Right atrium auricular region (tissue), 2 donors: ENCODE measurements at regions not wholly inside any gene's neighbourhood (a gene's known extent, or its start where the extent isn't known, plus 50 kb on each side); places are given as distances from the start of the nearest gene placed in this dataset.

Source experiments
- DNase-seq: peaks from one replicate; pipeline ENCODE4 v3.0.0-alpha.2; 2019; ENCODE audit warnings: low spot score
- H3K27ac ChIP-seq, 2 donors: fragments of 200-600 bp; sonication (generic); 1 replicate in 1 of 2; 2 replicates in 1 of 2; pipeline ENCODE4 v1.5.1; 2016 to 2019
- H3K27me3 ChIP-seq, 2 donors: fragments of 200-600 bp; sonication (generic); one replicate each; pipeline versions ENCODE4 v1.5.1 to v1.6.0; 2017 to 2019
- H3K36me3 ChIP-seq: fragments of 200-600 bp; sonication (generic); one replicate; pipeline ENCODE4 v1.5.1; 2016
- H3K4me1 ChIP-seq, 2 donors: fragments of 200-600 bp; sonication (generic); one replicate each; pipeline versions ENCODE4 v1.5.1 to v1.6.0; 2017 to 2019
- H3K4me3 ChIP-seq, 2 donors: fragments of 200-600 bp; sonication (generic); 1 replicate in 1 of 2; 2 replicates in 1 of 2; pipeline ENCODE4 v1.5.1; 2017 to 2019; ENCODE audit warnings: mild to moderate bottlenecking in 1 of 2, moderate library complexity in 1 of 2
- H3K9me3 ChIP-seq, 2 donors: fragments of 200-600 bp; sonication (generic); one replicate each; pipeline ENCODE4 v1.5.1; 2019
- TF ChIP-seq, protein P1 (sequence below), 2 donors: fragments of 200-600 bp; sonication (generic); IDR thresholded peaks; one replicate each; pipeline ENCODE4 v1.5.1; 2019; ENCODE audit warnings: antibody characterized with exemption in 2 of 2

DNA sequence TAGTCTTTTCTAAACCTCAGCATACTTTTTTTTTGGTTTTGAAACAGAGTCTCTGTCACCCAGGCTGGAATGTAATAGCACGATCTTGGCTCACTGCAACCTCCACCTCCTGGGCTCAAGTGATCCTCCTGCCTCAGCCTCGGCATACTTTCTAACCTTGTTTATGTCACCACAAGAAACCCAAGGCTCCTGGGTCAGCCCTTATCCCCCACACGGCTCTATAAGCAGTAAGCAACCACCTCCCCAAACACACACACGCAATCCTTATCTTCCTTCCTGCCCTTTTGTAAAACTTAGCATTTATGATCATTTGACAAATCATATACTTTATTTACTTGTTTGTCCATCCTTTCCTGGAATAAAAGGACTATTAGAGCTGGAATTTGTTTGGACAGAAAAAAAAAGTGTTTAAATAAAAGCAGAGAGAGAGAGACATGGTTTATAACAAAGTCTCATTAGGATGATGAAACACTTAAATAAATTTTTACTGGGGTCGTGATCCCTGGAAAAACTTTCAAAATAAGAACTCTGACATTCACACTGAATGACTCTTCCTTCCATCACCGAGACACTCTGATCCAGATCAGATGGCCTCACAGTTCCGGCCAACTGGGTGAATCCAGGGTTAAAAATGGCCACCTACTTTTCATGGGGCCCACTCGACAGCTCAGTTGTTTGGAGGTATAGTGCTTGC is 72.7 kb upstream of the PIK3CG start:
- Histone ChIP-seq H3K27ac (no peak overlapping the region), H3K27me3 (no peaks in the 10 kb centered on the region), H3K4me1 (no peaks in the 10 kb centered on the region), H3K36me3 (no peaks in the 10 kb centered on the region), H3K9me3 (no peaks in the 10 kb centered on the region), H3K4me3 (no peak overlapping the region)
- TF ChIP-seq, protein P1, sequence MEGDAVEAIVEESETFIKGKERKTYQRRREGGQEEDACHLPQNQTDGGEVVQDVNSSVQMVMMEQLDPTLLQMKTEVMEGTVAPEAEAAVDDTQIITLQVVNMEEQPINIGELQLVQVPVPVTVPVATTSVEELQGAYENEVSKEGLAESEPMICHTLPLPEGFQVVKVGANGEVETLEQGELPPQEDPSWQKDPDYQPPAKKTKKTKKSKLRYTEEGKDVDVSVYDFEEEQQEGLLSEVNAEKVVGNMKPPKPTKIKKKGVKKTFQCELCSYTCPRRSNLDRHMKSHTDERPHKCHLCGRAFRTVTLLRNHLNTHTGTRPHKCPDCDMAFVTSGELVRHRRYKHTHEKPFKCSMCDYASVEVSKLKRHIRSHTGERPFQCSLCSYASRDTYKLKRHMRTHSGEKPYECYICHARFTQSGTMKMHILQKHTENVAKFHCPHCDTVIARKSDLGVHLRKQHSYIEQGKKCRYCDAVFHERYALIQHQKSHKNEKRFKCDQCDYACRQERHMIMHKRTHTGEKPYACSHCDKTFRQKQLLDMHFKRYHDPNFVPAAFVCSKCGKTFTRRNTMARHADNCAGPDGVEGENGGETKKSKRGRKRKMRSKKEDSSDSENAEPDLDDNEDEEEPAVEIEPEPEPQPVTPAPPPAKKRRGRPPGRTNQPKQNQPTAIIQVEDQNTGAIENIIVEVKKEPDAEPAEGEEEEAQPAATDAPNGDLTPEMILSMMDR (IDR thresholded peaks at IDR 0.05), result no peak
- DNase-seq, result no peak

DNA sequence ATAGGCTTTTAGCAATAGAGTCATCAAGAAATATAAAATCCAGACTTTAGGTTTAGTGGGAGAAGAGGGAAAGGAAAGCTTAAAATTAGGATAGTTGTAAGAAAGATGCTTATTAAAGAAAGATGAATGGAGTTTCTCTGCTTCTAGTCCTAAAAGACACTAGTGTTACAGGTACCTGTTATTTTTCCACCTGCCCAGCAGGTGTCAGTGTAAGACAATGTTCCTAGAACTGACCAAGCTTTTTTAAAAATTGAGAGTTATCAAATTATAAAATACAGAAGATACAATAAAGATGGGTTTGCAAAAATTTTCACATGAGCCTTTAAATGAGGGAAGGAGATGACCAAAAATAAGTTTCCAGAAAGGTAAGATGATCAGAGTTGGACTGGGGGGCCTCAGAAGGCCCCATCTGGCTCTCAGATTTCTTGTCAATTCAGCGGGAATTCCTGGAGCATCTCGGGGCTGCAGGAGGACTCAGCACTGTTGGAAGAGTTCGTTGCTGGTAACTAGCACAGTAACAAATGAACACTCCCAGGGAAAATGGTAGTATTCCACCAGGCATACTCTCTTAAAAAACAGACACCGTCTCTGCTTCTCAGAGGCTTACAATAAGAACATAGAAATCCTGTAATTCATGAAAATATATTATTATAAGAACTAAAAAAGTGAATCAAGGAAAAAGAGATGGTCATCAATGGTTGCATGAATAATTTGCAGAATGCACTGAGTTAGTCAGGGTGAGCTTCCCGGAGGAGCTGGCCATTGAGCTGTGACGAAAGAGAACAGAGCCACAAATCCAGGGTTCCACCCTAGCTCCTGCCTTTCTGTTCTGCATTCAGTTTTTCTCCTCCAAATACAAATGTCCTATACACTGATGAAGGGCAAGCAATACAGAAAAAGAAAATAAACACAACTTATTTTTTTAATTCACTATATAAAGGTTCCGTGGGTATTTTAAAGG is 71.8 kb upstream of the PIK3CG start:
- H3K27ac ChIP-seq, result no peak overlapping the region
- H3K4me3 ChIP-seq, result no peak overlapping the region
- DNase-seq, result no peak
- H3K36me3 ChIP-seq, result no peaks in the 10 kb centered on the region
- H3K9me3 ChIP-seq, result peaks cover 0 to 7% of the 10 kb centered on the region in 2 donors
- H3K27me3 ChIP-seq, result no peaks in the 10 kb centered on the region
- no peaks in the 10 kb centered on the region for H3K4me1 ChIP-seq
- TF ChIP-seq, protein P1 (IDR thresholded peaks at IDR 0.05), result peak; percentile 44 to 61

DNA sequence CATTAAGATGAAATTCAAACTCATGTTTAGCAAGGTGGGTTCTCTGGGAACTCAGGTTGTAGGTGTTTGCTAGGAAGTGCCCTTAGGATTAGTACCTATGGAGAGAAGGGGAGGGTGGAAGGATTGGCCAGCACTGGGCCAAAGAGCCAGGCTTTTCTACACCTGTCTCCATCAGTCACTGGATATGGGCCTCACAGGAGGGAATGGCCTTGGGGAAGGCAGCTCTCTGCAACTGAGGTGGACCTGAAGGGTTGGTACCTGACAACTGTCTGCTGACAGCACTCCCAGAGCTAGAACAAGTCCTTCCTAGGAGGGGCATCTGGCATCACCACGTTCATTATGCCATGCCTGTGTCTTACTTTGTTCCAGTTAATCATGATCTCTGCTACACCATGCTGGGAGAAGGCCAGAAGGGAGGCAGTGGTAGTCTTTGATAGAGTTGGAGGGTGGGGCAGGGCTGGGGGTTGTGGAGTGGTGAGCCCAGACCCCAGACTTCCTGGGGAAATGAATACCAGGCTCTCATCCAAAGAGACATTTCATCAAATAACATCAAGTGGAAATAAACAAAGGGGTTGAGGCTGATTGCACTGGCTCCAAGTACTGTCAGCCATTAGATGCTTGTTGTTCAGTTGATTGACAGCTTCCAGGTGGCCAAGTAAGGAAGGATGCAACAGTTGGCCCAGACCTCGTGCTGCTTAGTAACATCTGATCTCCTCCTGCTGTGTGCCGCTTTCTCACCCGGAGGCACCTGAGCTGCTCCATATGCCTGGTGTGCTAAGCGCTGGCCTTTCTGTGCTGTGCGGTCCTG is 70.6 kb upstream of the PIK3CG start:
- DNase-seq, result no peak
- no peaks in the 10 kb centered on the region for H3K36me3 ChIP-seq
- H3K4me3 ChIP-seq, result no peak overlapping the region
- H3K9me3 ChIP-seq, result peaks cover 0 to 9% of the 10 kb centered on the region in 2 donors
- no peak overlapping the region for H3K27ac ChIP-seq
- no peaks in the 10 kb centered on the region for H3K27me3 ChIP-seq
- H3K4me1 ChIP-seq, result no peaks in the 10 kb centered on the region
- TF ChIP-seq, protein P1 (IDR thresholded peaks at IDR 0.05), result no peak

DNA sequence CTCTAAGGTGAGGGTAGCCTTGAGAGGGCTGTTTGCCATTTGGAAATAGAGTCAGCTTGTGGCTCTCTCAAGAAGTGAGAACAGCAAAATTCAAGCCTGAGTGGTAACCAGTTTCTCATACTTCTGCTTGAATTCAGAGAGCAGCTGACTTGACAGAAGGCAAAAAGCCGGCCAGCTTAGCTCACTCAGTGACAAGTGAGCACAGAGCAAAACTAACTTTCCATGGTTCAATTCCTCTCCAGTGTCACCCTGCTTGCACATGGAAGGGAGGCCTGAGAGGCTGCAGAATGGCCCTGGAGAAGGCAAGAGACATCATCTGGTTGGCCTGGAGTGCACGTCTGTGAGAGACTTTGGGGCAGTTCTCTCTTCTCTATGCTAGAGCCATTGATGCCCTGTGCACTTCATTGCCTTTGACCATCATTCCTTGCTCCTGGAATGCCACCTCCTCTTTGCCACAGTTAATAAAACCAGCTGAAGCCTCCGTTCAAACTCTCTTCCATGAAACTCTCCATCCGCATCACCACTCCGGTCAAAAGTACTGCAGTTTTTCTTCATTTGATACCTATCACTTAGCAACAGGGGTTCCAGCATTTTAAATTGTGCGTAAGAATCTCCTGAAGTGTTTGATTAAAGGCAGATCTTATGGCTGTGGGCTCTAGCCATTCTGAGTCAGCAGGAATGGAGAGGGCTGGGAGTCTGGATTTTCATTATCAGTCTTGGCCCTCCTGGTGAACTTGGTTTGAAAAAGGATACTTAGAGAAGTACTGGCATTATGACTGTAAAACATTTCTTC is 69.8 kb upstream of the PIK3CG start:
- Histone ChIP-seq H3K36me3 (no peaks in the 10 kb centered on the region), H3K27me3 (no peaks in the 10 kb centered on the region), H3K4me3 (no peak overlapping the region), H3K27ac (no peak overlapping the region), H3K9me3 (peaks cover 0 to 9% of the 10 kb centered on the region in 2 donors), H3K4me1 (no peaks in the 10 kb centered on the region)
- TF ChIP-seq, protein P1 (IDR thresholded peaks at IDR 0.05), result no peak
- DNase-seq, result no peak

DNA sequence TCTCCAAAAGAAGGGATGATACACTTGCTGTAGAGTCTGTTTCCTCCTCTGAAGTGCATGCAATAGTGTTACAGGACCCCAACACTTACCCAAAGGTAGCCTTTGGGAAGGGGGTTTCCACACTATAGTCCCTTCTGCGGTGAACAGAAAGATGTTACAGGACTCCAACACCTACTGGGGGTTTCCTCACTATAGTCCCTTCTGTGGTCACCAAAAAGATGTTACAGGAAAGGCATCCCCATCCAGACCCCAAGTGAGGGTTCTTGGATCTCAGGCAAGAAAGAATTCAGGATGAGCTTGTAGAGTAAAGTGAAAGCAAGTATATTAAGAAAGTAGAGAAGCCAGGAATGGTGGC is 69.2 kb upstream of the PIK3CG start:
- no peak overlapping the region for H3K27ac ChIP-seq
- H3K4me3 ChIP-seq, result no peak overlapping the region
- no peak for DNase-seq
- no peaks in the 10 kb centered on the region for H3K4me1 ChIP-seq
- TF ChIP-seq, protein P1 (IDR thresholded peaks at IDR 0.05), result no peak
- no peaks in the 10 kb centered on the region for H3K36me3 ChIP-seq
- peaks cover 0 to 9% of the 10 kb centered on the region in 2 donors for H3K9me3 ChIP-seq
- H3K27me3 ChIP-seq, result no peaks in the 10 kb centered on the region
